ENCODE measurements at regions not wholly inside any gene's neighbourhood (a gene's known extent, or its start where the extent isn't known, plus 50 kb on each side); places are given as distances from the start of the nearest gene placed in this dataset.

DNA sequence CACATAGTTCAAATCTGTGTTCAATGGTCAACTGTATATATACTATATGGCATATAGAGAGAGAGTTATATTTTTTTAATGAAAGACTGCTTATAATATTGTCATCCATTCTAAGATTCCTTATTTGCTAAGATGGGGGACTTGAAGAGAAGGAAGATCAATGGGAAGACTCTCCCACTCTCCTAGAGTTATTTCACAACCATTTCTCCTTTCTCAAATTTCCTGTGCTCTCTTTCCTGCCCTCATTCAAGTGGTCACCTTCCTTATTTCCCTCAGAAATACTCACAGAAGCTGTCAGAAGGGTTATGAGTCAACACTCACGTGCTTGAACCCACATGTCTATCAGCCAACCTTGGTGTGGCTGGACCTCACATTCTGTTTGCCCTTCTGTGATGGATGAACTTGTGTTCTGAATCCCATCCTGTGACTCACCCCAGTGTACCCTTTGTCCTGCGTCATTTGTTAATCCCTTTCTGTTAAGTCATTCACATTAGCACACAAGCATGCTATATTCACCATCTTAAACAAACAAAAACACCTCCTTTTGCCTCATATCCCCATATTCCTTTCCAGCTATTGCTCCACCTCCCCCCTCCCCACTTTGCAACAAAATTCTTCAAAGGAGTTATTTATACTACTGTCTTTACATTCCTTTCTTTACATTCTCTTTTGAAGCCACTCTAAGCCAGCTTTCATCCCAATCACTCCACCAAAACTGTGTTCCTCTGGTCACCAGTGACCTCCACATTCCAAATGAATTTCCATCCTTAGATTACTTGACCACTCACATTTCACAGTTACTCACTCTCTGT, 279.3 kb upstream of the TCF21 start:
- TF ChIP-seq, protein P1, sequence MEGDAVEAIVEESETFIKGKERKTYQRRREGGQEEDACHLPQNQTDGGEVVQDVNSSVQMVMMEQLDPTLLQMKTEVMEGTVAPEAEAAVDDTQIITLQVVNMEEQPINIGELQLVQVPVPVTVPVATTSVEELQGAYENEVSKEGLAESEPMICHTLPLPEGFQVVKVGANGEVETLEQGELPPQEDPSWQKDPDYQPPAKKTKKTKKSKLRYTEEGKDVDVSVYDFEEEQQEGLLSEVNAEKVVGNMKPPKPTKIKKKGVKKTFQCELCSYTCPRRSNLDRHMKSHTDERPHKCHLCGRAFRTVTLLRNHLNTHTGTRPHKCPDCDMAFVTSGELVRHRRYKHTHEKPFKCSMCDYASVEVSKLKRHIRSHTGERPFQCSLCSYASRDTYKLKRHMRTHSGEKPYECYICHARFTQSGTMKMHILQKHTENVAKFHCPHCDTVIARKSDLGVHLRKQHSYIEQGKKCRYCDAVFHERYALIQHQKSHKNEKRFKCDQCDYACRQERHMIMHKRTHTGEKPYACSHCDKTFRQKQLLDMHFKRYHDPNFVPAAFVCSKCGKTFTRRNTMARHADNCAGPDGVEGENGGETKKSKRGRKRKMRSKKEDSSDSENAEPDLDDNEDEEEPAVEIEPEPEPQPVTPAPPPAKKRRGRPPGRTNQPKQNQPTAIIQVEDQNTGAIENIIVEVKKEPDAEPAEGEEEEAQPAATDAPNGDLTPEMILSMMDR (conservative IDR thresholded peaks at IDR 0.05) = no peak
- TF ChIP-seq ZFX (IDR thresholded peaks at IDR 0.05) = no peak
